ENCODE measurements at regions not wholly inside any gene's neighbourhood (a gene's known extent, or its start where the extent isn't known, plus 50 kb on each side); places are given as distances from the start of the nearest gene placed in this dataset.
"Not testable (repeated sequence)": the region's sequence is repeated elsewhere in the genome, so short reads cannot be mapped to it uniquely, and the experiment has no call there.

DNA sequence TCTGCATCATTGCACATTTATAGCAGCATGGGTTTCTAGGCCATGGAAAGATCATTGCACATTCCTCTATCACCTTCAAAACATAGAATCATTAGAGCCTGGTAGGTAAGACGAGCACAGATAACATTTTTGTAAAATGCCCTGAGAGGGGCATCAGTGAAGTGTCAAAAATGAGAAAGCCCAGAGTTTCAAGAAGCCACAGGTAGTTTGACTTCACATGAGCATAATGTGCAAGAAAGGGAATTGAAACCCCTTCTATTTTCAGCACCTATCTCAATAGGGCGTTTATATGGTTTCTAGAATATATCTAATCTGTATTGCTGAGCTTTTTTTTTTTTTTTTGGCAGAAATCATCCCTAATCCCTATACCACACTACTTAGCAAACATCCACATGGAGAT lies 2441.7 kb downstream of the ARAP2 start:
- TF ChIP-seq, protein P1, sequence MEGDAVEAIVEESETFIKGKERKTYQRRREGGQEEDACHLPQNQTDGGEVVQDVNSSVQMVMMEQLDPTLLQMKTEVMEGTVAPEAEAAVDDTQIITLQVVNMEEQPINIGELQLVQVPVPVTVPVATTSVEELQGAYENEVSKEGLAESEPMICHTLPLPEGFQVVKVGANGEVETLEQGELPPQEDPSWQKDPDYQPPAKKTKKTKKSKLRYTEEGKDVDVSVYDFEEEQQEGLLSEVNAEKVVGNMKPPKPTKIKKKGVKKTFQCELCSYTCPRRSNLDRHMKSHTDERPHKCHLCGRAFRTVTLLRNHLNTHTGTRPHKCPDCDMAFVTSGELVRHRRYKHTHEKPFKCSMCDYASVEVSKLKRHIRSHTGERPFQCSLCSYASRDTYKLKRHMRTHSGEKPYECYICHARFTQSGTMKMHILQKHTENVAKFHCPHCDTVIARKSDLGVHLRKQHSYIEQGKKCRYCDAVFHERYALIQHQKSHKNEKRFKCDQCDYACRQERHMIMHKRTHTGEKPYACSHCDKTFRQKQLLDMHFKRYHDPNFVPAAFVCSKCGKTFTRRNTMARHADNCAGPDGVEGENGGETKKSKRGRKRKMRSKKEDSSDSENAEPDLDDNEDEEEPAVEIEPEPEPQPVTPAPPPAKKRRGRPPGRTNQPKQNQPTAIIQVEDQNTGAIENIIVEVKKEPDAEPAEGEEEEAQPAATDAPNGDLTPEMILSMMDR (conservative IDR thresholded peaks at IDR 0.05; ENCODE audit: low read length): no peak
- no peak overlapping the region for H3K4me3 ChIP-seq (ENCODE audit: low read length)
- DNase-seq (ENCODE audit: low read depth): no peak

DNA sequence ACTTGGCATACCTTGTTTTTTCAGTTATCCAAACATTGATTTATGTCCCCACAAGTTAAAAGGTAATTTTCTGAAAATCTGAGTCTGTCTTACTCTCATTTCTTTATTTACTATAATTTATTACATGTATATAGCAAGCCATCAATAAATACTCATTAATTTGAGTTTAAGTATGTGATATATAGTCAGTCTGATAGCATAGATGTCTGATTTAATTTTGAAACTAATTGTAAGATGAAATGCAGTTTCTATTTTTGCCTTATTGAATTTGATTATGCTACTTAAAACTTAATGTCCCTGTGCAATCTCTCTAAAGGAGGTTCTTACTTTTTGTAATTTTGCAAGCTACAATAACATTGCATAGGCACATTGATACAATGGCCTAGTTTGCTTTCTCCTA lies 2418.6 kb downstream of the ARAP2 start:
- H3K4me3 ChIP-seq (ENCODE audit: low read length): no peak overlapping the region
- TF ChIP-seq, protein P1 (conservative IDR thresholded peaks at IDR 0.05; ENCODE audit: low read length): no peak
- no peak for DNase-seq (ENCODE audit: low read depth)

DNA sequence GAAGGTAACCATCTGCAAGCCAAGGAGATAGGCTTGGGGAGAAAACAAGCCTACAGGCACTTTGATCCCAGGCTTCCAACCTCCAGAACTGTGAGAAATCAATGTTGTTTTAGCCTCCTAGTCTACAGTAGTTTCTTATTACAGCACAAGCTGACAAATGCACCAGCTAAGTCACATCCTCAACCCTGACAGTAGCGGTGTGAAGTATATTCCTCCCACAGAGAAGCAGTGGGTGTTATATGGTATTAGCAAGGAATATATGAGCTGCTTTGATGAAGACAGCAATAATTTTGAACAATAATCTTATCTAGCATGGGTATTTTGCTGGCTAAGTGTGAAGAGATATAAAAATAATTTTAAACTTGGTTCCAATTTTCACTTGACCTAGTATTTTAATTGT lies 2415.0 kb downstream of the ARAP2 start:
- H3K4me3 ChIP-seq (ENCODE audit: low read length); DNase-seq (ENCODE audit: low read depth): not testable (repeated sequence)

DNA sequence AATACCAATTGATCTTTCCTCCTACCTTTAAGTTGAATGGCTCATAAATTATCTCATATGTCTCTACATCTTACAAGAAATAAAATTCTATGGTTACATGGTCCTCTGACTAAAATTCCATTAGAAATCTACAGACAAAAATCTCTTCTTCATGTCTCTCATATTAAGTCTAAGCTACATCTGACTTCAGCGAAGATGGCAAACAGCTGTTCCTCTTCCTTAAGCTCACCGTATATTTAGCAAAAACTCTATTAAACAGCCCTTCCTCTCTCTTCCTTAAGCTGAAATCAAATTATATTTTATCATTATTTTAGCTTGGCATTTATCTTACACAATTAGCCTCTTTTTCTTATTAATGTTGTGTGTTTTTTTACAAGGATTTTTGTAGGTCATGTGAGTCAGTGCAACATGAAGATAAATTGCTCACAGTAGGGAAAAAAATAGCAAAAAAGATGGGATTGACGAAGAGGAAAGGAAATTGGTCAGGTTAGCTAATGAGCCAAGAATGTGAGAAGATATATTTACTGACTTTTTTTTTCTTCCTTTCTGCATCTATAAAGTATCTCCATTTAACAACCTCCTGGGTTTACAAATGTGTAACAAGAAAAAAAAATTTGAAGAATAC lies 2412.8 kb downstream of the ARAP2 start:
- TF ChIP-seq, protein P1 (conservative IDR thresholded peaks at IDR 0.05; ENCODE audit: low read length): no peak
- no peak overlapping the region for H3K4me3 ChIP-seq (ENCODE audit: low read length)
- DNase-seq (ENCODE audit: low read depth): peak; percentile 68

DNA sequence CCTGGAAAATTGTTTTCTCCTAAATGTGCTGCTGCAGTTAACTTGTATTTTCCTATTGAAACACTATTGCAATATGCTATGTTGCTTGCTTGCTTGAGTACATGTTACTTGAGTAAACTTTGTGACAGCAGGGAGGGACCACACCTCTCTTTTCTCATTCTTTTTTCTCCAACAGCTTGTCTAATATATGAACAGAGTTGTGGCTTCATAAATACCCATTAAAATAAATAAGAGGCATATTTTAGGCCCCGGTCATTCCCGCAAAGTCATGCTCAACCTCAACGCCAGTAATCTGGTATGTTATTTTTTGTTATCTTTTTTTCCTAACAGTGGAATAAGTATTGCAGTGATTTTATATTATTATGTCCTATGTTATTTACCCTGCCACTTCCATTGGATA lies 2408.6 kb downstream of the ARAP2 start:
- not testable (repeated sequence) for H3K4me3 ChIP-seq (ENCODE audit: low read length)
- DNase-seq (ENCODE audit: low read depth): peak; percentile 17

DNA sequence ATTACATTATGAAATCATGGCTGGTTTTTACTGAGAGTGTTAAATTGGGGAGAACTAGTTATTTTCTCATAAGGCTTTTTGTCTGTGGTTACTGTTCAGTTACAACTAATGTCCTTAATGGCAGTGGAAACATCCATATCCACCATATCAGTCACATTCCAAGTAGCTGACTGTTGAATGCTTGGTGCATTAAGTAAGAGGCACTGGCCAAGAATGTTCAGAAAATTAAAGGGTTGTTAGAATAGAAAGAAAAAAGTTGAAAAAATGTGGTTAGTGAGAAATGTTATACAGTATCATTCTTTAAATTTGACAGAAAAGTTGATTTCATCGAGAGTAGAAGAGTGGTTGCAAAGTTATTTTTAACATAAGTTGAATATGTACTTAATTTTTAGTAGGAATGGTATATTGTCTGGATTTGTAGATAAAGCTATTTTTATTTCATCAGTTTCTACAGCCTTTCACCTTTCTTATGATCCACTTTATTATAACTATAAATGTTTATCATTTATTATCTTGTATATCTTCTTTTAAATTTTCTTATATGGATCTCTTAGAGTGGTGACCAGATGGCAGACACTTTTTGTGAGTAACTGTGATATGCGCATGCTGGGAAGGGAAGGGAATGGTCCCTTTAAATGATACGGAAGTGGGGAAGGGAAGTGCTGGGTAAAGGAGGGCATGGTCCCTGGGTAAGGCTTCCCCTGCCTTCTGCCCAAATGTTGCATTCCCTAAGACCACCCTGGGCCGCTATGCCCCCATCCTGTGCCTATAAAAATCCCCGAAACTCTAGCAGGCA lies 2407.1 kb downstream of the ARAP2 start:
- H3K4me3 ChIP-seq (ENCODE audit: low read length): no peak overlapping the region
- peak; percentile 83 for DNase-seq (ENCODE audit: low read depth)
- TF ChIP-seq, protein P1 (conservative IDR thresholded peaks at IDR 0.05; ENCODE audit: low read length): no peak

DNA sequence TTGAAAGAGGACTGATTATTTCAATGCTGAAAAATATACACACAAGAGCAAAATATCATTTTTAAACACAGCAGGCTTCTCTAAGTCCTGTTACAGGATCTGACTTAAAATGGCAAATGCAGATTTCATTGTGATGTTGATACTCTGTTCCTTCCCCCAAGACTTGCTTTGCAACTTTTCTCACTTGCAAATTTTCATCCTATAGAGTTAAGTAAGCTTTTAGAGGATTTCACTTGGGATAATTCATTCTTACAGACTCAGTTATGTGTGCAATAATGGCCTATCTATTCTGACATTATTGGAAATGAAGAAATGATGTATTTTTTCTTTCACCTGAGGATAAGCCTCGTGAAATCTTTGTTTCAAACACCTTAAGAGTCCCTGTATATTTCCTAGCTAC lies 2403.2 kb downstream of the ARAP2 start:
- DNase-seq (ENCODE audit: low read depth): no peak
- H3K4me3 ChIP-seq (ENCODE audit: low read length): no peak overlapping the region
- TF ChIP-seq, protein P1 (conservative IDR thresholded peaks at IDR 0.05; ENCODE audit: low read length): no peak

DNA sequence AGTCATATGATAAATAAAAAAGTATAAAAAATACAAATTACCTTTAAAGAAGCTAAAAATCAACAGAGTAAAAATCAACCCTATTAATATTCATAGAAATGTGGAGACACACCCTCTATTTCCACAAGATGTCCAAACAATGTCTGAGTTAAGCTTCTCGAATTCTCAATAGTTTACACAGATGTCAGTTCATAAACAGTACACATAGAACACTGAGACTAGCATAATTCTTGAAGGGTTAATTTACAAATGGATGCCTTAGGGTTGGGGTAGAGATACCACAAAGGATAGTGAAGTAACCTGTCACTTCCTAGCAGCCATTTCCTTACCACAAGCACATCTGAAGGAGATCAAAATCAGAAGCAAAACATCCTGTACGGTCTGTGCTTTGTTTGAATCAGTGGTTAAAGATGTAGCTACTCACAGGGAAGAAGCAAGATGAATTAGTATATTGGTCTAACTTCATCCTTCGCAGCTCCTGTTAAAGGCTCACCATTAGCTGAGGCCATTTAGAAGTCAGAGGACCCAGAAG lies 2393.9 kb downstream of the ARAP2 start:
- peak; percentile 17 for DNase-seq (ENCODE audit: low read depth)
- TF ChIP-seq, protein P1 (conservative IDR thresholded peaks at IDR 0.05; ENCODE audit: low read length): no peak
- H3K4me3 ChIP-seq (ENCODE audit: low read length): no peak overlapping the region

DNA sequence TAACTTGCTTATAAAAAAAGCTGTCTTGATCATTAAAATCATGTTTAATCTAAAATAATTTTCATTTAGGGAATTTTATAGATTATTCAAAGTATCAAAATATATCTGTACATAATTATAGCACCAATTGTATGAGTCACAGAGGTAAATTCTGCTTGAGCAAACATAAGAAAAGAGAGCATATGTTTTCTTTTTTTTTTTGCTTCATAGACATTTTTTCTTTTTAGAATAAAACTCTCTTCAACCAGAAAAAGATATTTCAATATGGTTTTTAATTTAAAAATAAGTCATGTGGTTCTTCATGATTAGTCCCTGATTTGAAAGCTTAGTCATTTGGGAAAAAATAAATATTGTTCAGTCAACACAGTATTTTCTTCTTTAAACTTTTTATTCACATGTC lies 2390.6 kb downstream of the ARAP2 start:
- H3K4me3 ChIP-seq (ENCODE audit: low read length); DNase-seq (ENCODE audit: low read depth): not testable (repeated sequence)
